ENCODE measurements at regions not wholly inside any gene's neighbourhood (a gene's known extent, or its start where the extent isn't known, plus 50 kb on each side); places are given as distances from the start of the nearest gene placed in this dataset.

- no peak for DNase-seq
These were observed 179.9 kb downstream of the NPHP4 start for GRCh38 chr1:5812295-5812694.

GRCh38 chr1:5811419-5811818, 180.8 kb downstream of the NPHP4 start:
- DNase-seq, result peak; percentile 74

GRCh38 chr1:5810553-5811270, 181.5 kb downstream of the NPHP4 start:
- no peak for DNase-seq

DNA sequence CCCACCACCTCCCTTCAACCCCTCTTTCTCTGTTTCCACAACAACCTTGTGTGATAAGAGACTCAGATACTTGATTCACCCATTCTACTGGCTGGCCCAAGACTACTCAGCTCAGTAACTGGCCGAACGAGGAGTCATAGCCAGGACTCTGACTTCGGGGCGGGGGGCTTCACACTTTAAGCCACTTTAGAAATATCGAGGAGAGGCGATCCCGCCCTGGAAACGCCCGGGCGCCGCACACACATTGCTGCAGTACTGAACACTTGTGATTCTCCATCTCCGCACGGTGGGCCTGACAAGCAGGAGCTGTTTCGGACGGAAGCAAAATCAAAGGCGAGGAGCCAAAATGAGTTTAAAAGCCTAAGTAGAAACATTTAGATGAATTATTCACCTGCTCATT, 182.1 kb downstream of the NPHP4 start:
- DNase-seq, result no peak

- DNase-seq, result no peak
These were observed 182.9 kb downstream of the NPHP4 start for GRCh38 chr1:5809207-5809788.

- DNase-seq, result no peak
These were observed 188.4 kb downstream of the NPHP4 start for GRCh38 chr1:5803851-5804250.

GRCh38 chr1:5802606-5803005, 189.6 kb downstream of the NPHP4 start:
- DNase-seq, result no peak

- DNase-seq, result no peak
These were observed 193.3 kb downstream of the NPHP4 start for GRCh38 chr1:5798904-5799303.

- no peak for DNase-seq
These were observed 194.0 kb downstream of the NPHP4 start for GRCh38 chr1:5798151-5798730.

- DNase-seq, result no peak
These were observed 196.2 kb downstream of the NPHP4 start for GRCh38 chr1:5796028-5796427.

DNA sequence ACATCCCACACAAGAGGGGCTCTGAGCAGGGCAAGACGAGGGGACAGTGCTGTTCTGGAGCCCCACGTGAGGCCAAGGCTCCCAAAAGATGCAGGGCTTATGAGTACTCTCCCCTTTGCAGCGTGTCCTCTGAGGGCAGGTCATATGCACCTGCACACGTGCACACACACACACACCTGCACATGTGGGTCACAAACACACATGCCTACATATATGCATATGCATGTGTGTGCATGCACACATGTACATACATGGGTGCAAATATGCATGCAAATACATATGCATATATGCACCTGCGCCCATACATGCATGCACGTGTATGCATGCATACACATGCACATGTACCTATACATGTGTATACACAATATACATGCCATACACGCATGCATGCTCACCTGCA, 197.9 kb downstream of the NPHP4 start:
- DNase-seq, result no peak

DNA sequence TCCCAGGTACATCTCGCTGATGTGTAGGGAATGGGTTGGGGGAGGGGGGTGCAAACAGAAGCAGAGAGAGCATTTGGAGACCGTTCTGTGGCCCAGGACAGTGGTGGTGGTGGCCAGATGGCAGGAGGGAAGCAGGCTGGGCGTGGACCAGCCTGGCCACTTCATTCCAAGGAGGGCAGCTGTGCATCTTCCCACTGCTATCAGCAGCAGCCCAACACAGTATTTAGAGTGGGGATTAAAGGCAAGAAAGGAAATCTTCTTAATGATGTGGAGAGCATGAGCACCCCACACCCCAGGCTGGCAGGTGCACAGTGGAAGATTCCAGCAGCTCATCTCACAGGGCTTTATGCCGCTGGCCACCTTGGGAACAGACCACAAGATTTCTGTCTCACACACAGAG, 198.7 kb downstream of the NPHP4 start:
- DNase-seq, result no peak

DNA sequence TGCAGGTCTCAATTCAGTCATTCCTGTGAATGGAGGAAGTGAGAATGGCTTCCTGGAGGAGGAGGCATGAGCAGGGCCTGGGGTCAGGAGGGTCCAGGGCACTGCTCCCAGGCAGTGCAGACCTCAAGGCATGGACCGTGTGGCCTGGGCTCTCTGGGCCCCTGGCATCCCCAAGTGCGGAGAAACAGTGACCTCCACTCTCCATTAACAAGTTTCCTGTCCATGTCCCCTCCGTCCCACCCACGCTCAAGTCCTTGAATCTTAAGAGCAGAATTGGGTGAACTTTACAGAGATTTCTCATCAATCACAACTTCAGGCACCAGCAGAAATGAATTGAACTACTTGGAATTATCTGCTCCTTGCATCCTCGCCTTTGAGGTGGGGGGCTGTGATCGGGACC, 211.1 kb downstream of the NPHP4 start:
- DNase-seq, result no peak

GRCh38 chr1:5780324-5780716, 211.9 kb downstream of the NPHP4 start:
- peak; percentile 0 for DNase-seq

- peak; percentile 11 for DNase-seq
These were observed 212.5 kb downstream of the NPHP4 start for GRCh38 chr1:5779608-5780323.

GRCh38 chr1:5776035-5776550, 216.1 kb downstream of the NPHP4 start:
- DNase-seq, result no peak

DNA sequence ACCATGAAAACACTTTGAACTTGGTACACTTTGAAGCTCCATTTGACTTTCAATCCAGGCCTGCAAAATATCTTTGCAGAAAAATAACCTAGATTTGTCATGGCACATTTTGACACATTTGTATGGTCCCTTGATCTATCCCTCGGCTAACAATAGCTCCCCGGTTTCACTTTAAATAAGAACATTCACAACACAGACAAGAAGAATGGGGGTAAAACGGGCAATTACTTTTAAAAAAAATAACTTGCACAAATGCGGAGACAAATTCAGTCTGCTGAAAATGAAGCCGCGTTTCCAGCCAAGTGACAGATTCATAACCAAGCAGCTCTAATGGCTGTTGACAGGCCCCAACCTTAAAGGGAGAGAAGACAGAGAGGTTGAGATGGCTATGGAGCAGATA, 218.2 kb downstream of the NPHP4 start:
- no peak for DNase-seq

GRCh38 chr1:5771788-5772187, 220.4 kb downstream of the NPHP4 start:
- DNase-seq, result no peak

DNA sequence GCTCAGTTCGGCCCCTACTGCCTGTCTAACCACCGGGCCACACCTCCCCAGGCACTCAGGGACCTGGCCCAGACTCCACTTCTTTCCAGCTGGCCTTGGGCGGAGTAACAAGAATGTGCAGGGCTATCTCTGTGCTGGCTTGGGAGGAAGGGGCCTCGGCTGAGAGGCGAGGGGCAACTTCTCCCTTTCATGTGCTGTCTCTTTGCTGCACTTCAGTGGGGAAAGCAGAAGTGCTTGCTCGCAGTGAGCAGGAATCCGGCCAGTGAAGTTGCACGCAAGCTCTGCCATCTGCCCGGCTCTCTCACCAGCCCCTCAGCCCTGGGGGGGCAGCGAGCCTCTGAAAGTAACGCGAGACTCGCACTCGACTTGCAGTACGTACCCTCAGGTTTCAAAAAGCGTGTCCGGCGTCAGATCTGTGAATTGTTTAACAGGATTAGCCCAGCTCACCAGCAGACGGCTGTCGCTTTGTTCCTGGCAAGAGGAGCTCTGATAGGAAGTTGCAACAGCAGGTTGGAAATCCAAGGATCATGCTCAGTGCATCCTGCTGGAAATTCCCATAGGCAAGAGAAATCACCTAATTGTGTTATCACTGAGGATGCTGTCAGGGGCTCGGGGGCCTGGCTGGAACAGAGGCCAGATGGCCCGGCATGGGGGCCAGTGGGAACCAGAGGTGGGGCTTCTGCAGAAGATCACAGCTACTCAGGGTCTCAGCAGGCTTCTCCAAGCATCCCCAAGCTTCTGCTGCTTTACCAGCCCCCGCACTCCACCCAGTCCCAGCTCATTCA, 221.1 kb downstream of the NPHP4 start:
- peak; percentile 62 for DNase-seq

GRCh38 chr1:5769760-5770159, 222.5 kb downstream of the NPHP4 start:
- DNase-seq, result peak; percentile 9

DNA sequence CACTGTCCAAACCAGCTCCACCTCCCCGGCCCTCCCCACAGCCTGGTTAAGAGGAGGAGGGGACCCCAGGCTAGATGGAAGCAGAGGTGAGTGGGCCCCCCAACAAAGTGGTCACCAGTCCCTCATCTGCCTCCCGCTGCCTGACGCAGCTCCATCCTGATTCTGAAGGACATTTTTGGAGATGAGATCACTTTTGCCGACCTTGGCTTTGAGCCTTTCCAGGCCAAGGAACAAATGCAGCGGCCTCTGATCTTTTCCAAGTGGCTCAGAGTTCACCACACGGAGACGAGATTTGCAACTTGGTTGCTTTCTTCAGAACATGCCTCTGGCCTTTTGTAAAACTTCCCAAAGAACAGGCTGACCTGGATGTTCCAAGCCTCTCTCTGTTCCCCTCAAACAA, 223.1 kb downstream of the NPHP4 start:
- peak; percentile 8 for DNase-seq

DNA sequence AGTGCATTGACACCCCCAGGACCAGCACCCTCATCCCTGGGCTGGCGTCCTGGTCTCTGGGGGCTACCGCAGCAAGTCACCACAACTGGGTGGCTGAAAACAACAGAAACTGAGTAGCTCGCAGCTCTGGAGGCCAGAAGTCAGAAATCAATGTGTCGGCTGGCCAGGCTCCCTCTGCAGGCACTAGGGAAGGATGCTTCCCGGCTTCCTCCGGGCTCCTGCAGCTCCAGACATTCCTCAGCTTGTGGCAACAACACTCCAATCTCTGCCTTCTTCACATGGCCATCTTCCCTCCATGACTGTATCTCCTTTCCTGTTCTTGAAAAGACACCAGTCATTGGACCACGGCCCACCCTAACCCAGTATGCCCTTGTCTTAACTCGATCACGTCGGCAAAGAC, 224.2 kb downstream of the NPHP4 start:
- DNase-seq, result peak; percentile 10

GRCh38 chr1:5766996-5767395, 225.2 kb downstream of the NPHP4 start:
- peak; percentile 1 for DNase-seq

Data from right hindlimb (tissue), 1 donor.